ENCODE measurements at regions not wholly inside any gene's neighbourhood (a gene's known extent, or its start where the extent isn't known, plus 50 kb on each side); places are given as distances from the start of the nearest gene placed in this dataset.

DNA sequence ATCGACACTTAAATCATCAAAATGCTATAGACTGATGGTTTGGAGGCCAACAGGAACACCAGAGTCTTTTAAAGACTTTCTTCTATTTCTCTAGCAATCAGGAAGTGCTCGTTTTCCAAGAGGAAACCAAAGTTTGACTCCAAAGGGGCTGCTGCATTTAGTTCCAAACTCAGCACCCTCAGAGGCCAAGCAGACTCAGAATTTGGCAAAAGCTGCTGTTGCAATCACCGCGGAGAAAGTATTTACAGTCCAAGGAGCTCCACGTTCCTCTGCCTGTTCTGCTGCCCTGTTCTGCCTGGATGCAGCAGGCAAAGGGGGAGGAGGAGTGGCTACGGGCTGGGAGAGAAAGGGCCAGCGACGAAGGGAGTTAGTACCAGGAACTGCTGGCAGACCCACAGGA is 325.1 kb downstream of the BCL11B start:
- no peak for DNase-seq

DNA sequence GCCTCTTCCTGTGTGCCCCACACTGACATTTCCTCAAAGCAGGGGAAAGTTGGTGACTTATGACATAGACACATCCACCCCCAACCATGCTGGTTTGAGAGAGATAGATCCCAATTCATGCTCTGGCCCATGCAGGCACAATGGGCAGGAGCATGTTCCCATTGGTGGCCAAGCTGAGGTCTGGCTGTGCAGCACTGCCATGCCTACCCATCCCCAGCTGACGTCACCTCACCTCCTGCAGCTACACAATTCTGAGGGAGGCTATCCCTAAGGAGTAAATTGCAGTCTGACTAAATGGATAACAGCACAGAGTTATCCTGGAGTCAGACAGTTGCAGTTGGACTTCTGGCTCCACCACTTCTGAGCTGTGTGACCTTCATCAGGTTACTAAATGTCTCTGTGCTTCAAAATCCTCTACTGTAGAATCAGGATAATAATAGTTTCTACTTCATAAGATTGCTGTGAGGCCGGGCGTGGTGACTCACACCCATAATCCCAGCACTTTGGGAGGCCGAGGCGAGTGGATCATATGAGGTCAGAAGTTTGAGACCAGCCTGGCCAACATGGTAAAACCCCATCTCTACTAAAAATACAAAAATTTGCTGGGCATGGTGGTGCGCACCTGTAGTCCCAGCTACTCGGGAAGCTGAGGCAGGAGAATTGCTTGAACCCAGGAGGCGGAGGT is 323.9 kb downstream of the BCL11B start:
- no peak for DNase-seq

DNA sequence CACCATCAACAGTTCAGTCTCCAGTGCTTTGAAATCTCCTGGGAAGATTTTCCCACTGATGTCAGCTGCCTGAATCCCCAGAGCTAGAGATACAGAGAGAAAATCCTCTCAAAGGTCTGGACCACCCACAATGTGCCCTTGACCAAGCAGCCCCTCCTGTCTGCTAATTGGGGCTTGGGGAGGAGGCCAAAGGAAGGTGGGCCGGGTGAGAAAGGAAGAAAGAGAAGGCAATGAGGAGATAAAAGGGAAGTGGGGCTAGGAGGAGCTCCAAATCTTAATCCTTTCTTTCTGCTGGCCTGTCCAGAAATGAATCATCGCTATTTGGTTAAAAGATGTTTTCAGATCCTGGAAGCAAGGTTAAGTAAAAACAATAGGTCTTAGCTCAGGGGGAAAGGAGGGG is 322.9 kb downstream of the BCL11B start:
- no peak for DNase-seq

DNA sequence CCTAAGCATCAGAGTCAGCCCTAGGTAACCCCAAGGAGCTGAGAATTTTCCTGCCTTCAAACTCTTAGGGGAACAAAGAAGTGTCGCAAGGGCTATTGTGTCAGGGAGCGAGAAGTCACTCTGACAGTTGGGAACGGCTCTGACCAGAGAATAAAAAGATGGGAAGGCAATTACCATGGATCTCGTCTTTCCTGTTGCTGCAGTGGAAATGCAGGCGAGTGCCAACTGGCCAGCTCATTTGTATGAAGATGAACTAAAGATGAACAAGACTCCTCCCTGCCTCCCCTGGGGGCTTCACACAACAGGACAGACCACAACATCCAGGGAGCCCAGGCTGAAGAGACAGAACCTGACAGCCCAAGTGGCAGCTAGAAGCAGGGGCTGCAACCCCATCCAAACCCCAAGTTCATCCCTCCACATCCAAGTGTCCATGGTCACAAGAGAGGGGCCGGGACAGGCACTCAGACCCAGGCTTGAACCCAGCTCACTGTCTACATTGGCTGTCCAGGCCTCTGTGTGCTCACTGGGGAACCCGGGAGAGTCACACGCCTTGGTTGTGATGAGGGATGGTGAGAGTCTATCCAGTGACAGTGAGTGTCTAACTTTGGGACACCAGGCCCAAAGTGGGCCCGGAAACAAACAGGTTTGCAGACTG is 322.4 kb downstream of the BCL11B start:
- DNase-seq, result no peak

DNA sequence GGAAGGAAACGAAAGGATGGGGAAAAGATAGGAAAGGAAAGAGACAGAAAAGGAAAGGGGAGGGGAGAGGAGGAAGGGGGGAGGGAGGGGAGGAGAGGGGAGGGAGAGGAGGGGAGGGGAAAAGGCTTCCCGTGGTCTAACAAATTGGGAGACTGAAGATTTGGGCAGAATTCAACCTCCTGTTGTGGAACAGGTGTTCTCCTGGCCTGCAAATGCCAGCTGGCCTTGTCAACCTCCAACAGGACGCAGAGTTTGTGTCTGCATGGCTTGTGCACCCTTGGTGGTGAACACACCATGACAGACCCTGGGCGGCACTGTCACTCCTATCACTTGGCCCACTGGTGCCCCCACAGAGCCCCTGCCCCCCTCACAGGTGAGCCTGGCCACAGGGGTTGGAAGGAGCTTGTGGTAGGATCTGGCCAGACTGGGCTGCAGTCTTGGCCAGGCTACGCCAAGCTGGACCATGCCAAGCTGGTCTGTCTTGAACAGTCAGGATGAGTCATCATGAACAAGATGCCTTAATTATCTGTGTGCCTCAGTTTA is 321.6 kb downstream of the BCL11B start:
- no peak for DNase-seq

DNA sequence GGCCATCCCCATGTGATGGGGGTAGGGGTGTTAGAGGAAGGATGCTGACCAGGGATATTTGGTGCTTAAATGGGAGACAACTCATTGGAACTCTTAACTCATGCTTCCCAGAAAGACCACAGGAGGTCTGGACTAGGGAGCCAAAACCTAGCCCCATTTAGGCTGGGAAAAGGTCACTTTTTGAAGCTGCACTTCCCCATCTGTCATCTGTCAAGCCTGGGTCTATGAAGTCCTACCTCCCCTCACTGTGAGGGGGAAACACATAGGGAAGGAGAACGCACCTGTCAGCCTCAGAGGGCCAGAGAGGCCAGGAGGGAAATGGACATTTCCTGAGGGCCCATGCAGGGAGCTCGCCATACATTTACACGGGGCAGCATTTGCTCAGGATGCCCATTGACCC is 321.0 kb downstream of the BCL11B start:
- DNase-seq, result no peak

DNA sequence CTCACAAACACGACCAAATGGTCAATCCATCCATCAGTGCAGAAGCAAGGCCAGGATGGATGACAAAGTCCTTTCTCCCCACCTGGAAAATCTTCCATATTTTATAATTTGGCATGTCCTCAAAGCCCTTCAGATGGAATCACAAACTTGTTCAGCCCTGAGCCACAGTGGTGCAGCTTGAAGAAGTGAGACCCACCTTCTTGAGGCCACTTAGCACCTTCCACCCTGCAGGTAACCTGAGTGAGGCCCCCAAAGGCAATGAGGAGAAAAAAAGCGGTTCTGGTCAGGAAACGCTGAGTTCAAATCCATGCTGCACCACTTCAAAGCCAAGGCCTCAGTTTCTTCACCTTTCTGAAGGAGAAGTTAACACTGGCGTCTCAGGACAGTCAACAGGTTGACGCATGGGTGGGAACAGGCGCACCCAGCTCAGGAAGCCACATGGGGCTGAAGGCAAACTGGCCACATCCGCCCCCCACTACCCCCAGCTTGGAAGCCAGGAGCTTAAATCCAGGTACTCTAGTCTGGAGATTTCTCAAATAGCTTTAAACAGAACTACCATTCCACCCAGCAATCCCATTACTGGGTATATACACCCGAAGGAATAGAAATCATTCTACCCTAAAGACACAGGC is 320.4 kb downstream of the BCL11B start:
- no peak for DNase-seq

DNA sequence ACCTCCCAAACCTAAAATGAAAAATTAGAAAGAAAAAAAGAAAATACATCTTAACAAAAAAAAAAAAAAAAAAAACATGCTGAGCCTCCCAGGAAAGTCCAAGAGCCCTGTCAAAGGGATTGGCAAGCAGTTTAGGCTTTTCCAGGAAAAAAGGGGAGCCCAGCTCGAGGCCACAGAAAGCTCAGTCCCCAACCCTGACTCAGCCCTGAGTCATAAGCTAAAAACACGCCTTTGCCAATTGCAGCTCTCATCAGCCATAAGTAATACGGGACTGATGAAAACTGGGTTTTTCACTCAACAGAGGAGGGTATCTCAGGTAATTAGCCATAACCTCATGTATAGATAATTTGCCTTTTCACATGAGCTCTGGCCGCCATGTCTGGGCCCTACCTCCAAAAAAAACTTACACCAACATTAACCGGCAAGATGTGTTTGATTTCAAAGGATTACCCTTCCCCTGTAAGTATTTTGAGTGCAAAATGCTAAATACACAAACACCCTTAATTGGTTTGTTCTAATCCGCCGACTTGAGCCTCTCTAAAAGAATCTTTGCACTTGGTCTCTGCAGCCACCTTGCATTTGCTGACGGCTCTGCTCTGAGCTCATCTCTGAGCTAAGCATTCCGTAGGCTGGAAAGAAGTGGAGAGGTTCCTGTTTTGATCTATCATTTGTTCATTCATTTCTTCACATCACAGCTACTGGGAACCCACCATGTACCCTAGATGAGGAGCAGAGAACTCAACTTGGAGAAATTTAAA is 319.2 kb downstream of the BCL11B start:
- peak; percentile 39 for DNase-seq

DNA sequence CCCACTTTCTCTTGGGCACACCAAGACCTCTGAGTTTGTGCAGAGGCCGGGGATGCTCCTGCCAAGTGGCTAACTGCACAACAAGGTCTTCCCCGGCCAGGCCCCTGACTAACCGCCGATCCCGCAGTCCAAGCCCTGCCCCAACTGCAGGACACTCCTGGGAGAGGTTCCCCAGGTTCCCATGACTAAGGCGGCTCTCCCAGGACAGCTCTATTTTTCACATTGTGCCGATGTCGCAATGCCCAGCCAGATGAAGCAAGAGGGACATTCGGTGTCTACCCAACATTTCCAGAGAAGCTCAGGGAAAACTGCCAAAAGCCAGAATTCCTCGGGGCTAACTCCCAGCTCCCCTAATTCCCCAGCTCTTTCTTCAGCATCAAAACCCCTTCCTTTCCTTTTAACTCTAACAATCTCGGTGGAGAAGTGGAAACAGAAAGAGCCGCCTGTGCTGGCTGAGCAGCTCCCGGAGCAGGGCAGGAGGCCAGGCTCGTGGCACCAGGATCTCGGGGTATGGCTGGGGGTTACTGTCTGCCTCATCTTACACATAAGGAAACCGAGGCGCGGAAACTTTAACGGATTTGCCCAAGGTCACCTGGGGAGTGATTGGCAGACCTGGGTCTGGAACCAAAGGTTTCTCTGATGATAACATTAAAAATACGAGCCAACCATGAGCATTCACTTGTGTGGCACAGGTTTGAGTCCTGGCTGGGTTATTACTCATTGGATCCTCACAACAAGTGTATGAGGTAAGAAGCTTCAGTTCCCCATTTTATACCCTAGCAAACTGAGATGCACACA is 318.2 kb downstream of the BCL11B start:
- DNase-seq, result peak; percentile 18

DNA sequence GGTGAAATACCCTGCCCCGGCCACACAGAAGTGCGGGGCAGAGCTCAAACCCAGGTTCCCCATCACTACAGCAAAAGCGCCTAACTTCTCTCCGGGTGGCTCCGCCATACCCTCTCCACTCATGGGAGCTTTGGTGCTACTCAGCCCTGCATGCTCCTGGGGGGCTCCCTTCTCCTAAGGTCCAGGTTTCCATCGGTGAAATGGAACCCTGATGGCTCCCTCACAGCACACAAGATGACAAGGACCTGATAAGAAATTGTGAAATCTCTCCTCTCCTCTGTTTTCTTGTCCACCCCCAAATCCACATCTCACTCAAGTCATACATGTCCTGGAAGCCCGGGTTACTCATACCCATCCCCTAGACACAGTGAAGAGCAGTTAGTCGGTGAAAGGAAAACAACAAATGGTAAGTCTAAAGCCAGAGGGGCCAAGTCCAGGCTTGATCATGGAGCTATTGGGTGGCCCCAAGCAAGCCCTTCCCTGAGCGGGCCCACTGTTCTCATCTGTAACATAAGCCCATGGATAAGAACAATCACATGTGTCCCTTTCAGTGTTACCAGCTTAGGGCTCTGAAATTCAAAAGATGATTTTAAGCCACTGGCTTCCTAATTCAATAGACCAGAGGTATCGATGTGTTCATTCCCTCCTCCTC is 317.5 kb downstream of the BCL11B start:
- DNase-seq, result peak; percentile 12

DNA sequence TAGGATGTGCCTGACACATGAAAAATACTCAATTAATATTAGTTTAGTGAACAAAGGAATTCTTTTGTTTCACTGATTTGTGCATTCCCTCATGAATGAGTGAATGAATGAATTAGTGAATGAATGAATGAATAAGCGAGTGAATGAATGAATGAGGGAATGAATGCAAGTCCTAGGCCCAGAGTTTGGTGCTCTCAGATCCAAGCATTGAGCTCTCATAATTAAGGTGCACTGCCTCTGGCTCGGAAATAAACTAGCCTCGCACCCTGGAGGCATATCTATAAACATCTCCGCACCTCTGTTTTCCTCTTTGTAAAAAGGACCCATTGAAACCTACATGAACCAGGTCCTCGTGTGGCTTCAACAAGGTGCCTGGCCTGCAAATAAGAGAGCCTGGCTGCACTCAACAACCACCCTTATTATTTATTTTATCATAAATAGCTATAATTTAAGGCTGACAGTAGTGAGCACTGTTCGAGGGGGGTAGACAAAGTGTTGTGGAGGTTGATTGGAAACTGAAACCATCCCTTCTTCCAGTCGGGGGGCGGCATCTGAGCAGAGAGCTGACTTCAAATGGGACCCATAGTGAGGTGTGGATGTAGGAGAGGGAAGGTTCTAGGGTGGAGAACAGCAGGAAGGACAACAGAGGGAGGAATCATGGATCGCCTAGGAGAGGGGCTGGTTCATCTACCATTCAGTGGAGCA is 316.8 kb downstream of the BCL11B start:
- peak; percentile 18 for DNase-seq

DNA sequence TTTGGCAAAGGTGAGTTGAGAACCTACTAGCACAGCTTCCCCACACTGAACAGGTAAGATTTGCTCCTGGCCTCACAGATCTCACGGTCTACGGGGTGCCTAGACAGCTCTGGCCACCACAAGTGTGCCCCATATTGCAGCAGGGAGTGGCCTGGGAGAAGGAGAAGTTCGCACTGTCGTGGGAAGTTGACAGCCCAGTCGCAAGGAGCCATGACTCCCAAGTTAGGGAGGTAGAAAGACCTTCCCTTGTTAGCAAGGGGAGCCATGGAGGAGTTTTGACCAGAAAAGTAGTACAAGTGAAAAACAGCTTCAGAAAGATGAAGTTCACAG is 316.3 kb downstream of the BCL11B start:
- peak; percentile 19 for DNase-seq

DNA sequence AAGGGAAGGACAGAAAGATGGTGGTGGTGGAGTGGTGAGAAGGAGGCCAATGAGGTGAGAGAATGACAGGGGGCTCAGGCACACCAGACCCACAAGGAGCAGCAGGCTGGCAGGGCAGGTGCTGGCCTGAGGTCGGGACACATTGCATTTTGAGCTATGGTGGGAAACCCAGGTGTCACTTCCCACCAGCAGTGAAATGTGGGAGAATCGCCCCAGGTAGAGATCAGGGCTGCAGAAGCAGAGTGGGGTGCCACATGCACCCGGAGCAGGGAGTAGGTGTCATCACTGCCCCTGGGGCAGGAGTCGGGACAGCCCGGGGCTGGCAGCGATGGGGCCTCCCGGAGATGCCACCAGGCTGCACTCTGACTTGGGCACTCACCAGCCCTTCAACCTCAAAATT is 315.8 kb downstream of the BCL11B start:
- DNase-seq, result no peak

DNA sequence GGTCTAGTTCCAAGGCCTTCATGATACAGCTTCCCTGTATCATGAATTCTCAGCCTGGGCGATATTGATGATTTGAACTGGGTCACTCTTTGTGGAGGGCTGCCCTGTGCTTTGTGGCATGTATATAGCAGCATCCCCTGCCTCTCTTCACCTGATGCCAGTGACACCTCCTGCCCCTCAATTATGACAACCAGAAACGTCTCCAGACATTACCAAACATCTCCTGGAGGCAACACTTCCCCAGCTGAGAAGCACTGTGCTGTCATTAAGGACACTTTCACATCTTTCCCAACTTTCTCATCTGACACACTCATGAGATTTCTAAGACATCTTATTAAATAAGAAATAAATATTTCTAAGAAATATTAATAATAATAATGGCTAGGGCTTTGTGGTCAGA is 315.3 kb downstream of the BCL11B start:
- peak; percentile 9 for DNase-seq

DNA sequence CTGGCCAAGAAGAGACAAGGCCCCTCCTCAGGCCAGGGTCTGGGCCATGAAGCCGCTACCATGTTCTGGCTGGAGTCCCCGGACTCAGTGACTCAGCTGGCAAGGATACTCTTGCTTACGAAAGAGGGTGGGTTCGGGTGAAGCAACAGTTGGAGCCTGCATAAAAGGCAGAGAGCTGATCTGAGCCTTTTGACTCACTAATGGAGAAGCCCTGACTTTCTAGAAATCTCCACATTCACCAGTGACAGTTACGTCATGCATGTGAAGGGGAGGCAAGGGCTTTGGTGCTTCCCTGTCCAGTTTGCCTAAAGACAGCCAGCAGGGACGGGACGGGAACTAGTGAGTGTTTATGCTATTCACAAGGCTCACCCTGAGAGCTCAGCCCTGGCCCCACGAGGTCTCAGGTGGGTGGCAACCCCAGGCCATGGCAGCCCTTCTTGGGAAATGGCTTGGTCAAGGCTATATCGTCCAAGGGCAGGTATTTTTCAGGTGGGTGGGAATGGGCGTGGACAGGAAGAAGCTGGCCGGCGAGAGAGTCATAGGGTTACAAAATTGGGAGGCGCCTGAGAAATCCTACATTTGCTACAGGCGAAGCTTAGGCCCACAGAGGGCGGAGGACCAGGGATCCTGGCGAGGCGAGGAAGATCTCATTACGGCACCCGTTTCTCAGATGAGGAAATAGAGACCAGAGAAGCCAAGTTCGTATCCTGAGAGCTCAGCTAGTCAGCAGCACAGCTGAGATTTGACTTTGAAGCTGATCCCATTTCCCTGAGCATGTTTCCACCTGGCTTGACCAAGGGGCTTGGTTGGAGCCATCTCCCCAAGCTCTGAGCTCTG is 314.6 kb downstream of the BCL11B start:
- DNase-seq, result peak; percentile 18

DNA sequence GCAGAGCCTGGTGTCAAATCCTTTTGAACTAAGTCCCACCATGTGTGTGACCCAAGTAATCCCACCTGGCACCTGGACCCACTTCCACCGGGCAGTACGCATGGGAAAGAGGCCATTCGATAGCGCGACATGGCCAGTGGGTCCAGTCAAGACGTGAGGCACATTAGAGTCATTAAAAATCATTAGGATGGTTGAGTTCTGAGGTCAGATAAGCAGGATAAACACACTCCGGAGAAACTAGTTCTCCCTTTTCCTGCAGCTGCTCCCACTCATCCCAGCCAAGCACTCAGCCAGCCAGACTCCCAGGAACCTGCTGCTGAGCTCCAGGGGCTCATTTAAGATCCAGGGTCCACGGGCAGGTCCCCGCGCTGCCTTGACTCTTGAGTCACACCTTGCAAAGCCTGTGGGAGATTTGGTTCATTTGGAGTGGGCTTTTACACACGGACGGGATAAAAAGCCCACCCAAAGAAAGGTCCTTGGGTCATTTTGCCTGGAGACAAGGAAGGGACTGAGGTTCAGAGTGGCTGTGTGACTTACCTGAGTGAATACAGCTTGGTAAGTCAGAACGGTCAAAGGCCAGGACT is 313.9 kb downstream of the BCL11B start:
- peak; percentile 9 for DNase-seq

DNA sequence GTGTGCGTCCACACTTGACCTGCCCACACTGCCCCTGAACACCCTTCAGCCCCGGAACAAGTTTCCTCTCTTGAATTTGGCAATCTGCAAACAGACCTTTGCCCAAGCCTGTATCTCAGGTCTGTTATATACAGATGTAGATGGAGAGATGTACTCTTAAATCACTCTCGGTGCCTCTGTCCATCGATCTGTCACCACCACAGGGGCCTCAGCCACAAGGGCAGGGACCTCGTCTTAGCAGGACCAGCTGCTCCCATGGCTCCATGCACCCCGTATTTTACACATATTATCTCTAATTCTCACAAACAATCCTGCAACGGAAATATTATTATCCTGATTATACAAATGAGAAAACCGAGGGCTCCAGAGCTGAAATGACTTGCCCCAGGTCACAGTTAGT is 313.4 kb downstream of the BCL11B start:
- DNase-seq, result peak; percentile 14

DNA sequence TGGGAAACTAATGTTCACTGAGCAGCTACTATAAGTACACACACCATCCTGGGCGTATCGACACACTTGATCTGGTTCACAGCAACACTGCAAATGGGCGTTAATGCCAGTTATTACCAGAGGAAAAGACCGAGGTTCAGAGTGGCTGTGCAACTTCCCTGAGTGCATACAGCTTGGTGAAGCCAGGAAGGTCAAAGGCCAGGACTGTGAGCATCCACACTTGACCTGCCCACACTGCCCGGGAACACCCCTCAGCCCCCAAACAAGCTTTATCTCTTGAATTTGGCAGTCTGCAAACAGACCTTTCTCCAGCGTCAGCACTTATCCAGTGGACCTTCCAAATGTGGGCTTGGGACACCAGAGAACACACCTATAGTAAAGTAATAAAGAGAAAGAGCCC is 312.6 kb downstream of the BCL11B start:
- peak; percentile 9 for DNase-seq

DNA sequence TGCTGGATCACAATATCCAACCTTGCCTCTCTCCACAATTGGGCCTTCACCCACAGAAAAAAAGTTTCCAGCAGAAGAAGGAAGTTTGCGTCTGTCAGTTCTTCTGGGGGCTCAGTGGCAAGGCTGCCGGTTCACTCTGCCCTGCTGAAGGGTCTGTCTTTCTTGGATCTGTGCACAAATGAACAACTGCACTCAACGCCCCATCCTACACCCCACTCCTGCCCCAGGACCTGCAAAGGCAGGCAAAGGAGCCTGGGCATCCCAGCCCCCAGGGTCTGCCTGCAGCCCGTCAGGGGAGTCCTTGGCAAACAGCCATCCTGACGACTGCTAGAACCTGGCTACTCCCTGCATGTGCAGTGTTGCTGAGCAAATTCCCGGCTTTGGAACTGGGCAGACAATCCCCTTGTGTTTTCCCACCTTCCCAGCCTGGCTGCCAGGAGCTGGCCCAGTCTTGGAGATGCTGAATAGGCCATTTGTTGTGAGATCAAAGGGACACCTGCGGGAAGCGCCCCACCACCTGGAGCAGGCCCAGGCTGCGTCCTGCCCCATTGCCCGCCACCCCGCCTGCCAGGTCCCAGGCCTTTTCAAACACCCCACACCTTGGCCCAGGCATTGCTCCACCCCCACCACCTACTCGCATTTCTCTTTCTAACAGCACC is 311.9 kb downstream of the BCL11B start:
- DNase-seq, result peak; percentile 14

DNA sequence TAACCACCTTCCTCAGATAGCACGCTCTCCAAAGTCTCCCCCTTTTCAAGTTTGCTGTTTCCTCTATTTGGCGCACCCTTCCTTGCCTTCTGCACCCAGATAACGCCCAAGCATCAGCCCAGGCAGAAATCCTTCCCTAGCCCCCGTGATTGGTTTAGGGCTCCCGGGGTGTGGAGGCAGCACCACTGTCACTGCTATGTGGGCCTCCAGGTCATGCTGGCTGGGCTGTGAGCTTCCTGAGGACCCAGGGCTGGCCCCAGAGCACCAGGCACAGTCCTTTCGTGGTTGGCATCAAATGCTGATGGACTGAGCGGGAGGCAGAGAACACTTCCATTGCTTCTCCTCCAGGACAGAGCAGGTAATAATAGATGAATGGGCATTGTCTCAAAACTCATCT is 311.4 kb downstream of the BCL11B start:
- peak; percentile 16 for DNase-seq
